NCI-H526 (cell line): ENCODE measurements at regions not wholly inside any gene's neighbourhood (a gene's known extent, or its start where the extent isn't known, plus 50 kb on each side); places are given as distances from the start of the nearest gene placed in this dataset.

Experiments used
- DNase-seq, 2 experiments: peaks; one replicate each; lab custom pipeline; 2025; lab: John Stamatoyannopoulos, UW

DNA sequence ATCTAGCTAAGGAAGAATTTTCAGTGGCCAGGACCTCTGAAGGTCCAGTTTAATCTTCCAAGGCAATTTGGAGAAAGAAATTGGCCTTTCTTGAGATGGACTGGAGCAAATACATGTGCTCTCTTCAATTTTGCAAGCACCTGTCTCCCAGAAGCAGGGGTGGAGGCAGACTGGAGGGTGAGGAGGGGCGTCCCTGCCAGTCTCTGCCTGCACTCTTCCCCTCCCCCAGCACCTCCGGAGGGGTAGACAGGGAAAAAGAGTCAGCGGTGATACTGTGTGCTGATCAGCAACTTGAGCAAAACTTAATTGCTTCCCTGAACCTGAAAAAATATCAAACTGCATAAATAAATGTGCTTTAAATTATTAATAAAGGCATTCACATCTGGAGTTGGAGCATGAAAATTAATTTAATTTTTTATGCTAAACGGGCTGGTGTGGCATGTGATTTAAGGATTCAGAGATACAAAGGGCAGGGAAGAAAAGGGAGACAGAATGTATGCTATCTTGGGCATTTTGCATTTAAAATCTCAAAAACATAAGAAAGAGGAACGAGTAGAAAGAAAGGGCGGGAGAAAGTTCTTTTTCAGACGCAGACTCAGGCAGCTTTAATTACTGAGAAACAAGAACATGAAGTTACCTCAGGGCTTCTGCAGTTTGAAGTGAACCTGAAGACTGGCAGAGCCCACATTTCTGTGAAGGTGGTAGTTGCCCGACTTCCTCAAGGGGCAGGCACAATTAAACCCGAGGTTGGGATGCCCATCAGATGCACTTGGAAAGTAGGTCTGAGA lies 319.7 kb downstream of the UACA start:
- DNase-seq, result no peak

- DNase-seq, result peak; percentile 81 to 90
Observed at GRCh38 chr15:70442616-70443321, 320.6 kb downstream of the UACA start.

DNA sequence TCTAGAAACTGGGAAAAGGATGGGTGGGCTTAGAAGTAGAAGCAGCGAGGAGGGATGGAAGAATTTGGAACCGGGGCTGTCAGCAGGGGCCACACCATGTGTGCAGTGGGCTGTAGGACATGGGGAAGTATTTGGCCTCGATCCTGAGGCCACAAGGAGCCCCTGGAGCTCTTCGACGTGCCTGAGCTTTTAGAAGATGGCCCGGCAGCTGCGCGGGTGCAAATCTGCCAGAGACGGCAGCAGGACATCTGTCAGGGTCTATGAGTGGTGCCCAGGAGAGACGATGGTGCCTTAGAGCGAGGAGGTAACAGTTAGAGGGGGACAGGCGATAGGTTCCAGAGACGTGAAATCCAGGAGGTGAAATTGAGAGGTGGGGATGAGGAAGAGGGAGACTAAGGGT lies 321.1 kb downstream of the UACA start:
- no peak for DNase-seq

DNA sequence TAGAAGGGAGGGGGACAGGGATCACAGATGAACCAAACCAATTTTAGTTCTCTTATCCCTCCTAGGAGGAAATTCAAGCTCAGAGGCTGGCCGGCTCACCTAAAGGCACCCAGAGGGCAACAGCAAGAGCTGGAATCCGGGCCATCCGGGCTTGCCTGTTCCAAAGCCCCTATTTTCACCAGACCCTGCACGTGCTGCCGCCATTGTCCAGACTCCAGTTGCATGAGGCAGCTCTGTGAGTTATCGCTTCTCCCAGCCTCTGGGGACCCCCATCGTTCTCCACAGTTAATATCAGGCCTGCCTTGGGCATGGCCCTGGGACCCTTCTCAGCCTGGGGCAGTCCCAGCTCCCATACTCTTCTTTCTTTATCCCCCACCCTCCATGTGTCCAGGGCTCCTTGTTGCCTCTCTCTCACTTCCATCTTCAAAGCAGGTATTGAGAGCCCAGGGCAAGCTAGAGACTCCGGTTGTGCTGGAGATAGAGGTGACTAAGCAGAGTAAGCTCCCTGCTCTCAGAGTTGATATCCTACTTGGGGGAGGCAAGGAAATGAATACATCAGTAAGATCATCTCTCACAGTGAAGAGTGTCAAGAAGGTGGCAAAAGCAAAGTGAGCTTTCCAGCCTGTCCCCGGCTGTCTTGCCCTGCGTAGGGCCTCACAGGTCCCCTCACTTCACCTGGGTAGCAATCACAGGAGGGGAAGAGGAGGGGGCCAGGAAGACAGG lies 322.8 kb downstream of the UACA start:
- no peak for DNase-seq

- no peak for DNase-seq
Observed at GRCh38 chr15:70439880-70440279, 323.5 kb downstream of the UACA start.

DNA sequence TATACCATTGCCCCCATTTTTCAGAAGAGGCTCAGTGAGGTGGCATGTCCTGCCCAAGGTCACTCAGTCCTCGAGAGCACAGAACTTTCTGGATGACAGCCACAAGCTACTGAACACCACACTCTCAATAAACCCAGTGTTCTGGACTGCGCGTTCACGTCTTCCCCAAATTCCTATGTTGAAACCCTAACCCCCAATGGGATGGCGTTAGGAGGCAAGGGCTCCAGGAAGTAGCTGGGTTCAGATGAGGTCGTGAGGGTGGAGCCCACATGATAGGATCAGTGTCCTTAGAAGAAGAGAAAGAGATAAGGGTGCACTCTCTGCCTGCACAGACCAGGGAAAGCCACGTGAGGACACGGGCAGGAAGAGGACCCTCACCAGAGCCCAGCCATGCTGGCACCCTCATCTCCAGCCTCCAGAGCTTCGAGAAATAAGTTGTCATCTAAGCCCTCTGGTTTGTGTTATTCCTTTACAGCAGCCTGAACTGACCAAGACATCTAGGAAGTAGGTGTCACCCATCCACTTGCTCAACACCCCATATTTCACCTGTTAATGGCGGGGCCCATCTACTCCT lies 324.0 kb downstream of the UACA start:
- DNase-seq, result no peak

GRCh38 chr15:70438776-70439175 lies 324.6 kb downstream of the UACA start:
- no peak for DNase-seq

GRCh38 chr15:70437882-70438451 lies 325.4 kb downstream of the UACA start:
- no peak for DNase-seq

DNA sequence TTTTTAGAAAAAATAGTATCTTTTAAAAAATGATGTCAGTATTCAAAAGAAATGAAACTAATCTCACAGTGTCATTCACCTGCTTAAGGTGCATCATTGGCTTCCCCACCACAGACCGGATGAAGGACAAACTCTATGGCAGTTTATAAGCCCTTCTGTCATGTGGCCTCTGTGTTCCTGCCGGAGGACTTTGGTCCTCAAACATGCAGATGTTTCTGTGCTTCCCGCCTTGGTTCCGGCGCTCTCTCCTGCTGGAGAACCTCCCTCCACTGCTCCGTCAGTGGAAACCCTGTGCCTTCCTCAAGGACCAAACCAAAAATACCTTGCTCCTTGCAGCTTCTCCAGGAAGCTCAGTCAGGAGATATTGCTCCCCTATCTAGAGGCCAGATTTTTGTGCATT lies 326.3 kb downstream of the UACA start:
- no peak for DNase-seq

DNA sequence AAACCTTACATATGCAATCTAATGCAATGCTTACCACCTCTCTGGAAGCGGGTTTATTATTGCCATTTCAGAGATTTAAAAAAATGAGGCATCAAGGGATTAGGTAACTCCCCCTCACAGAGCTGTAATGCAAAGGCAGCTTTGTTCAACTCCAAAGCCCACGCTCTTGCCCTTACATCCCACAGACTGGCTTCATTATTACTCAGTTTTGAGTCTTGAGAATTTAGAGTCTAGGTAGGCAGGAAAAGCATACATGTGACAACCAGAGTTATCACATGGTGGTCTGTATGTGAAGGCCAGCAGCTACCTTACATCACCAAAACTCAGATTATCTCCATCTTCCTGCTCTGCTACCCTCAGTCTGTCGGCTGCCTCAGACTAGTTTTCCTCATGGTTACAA lies 326.9 kb downstream of the UACA start:
- no peak for DNase-seq

DNA sequence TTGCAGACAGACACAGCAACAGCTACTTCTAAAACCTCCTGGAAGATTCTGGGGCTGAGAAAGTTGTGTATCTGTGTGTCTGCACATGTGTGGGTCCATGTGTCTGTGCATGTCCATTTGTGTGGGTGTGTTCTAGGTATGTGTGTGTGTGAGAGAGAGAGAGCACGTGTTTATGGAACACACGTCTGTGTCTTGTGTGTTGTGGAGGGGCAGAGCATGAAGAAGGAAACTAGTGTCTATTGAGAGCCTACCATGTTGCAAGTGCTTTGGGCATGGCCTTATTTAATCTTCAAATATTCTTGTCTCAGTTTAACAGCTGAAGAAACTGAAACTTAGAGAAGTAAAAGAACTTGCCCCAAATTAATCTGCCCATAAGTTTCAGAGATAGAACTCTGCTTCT lies 327.5 kb downstream of the UACA start:
- DNase-seq, result no peak

- DNase-seq, result no peak
Observed at GRCh38 chr15:70435369-70435768, 328.0 kb downstream of the UACA start.

DNA sequence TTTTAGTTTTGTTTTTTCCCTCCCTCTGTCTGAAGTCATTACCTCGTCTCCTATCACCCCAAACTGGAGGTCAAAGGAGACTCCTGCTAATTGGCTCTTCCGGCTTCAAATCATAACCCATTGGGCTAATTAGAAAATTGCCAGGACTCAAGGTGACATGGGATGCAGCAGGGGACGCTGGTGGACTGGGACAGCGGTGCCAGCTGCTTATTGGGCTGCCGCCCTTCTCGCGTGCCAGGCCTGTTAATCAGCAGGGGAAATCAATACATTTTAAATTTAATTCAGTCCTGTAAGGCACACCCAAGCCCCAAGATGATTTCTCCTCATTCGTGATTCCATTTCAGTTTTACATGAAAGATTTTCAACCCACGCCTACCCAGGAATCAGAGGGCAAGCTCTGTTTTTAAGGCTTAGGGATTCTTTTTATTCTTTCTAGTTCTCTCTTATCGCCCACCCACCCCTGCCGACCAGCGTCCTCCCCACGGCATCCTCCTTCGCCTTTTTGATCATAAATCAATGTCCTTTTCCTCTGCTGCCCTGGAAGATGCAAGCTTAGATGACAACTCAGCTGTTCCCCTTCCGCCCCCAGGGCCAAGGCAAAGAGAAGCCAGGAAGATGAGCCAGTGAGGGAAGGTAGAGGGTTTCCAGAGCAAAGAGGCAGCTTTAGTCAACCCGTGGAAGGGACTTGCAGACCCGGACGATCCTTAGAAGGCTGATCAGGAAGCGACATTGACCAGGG lies 329.6 kb downstream of the UACA start:
- no peak for DNase-seq

GRCh38 chr15:70432924-70433495 lies 330.3 kb downstream of the UACA start:
- no peak for DNase-seq

GRCh38 chr15:70431854-70432253 lies 331.5 kb downstream of the UACA start:
- no peak for DNase-seq

DNA sequence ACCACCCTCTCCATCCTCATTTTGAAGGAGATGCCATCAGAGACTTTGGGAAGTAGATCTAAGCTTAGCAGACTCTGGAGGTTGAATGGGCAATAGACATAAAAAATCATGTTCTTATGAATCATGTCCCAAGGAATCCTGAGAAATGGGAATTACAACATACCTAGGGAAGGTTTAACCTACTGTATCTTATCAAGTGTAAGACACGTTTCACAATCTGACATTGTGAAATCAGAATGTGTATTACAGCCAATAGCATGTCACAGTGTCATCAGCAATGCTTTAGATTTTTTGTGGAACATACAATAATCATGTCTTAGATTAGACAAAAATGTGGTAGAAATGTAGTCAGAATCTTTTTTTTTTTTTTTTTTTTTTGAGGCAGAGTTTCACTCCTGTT lies 332.4 kb upstream of the TLE3 start:
- no peak for DNase-seq

DNA sequence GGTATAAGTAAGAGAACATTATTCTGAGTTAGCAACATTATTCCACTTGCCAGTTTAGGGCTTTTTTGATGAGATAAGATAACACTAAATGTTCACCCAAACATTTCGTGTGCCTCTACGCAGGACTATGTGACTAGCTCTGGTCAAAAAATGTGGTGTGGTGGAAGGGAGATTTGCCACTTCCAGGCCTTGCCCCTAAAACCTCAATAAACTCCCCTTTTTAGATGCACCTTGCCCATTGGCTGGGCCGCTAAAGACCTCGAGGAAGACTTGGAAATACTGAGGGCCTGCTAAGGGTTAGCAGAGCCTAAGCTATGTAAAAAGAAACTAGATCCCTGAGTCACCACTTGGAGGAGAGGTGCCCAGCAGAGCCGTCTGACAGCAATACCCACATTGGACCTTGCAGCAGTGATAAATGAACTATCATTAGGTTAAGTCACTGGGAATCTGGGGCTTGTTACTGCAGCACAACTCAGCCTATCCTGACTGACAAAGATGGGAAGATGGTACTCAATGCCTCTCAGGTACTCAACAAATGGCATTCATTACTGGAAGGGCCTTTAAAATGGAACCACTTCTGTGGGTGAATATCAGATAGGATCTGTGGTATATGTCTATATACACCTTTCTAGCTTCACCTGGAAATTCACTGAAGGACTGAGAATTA lies 331.5 kb upstream of the TLE3 start:
- no peak for DNase-seq

- no peak for DNase-seq
Observed at GRCh38 chr15:70428211-70428822, 330.6 kb upstream of the TLE3 start.

GRCh38 chr15:70427167-70428120 lies 329.7 kb upstream of the TLE3 start:
- no peak for DNase-seq
